ENCODE measurements at regions not wholly inside any gene's neighbourhood (a gene's known extent, or its start where the extent isn't known, plus 50 kb on each side); places are given as distances from the start of the nearest gene placed in this dataset.

DNA sequence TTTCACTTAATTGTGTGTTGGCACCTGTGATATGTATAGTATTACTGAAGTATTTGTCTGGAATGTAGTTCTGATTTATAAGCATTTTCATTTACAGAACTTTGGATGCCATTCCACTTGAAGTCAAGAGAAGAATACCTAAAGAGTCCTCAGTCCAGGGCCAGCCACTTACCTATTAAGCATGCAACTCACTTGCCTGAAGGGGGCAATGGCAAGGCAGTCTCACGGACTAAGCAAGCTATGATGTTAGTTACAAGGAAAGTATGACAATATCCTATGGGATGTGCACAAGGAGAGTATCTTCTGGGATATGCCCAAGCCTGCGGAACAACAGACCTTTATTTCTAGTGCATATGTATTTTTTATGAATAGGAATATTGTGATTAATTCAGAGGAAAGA lies 369.4 kb upstream of the GCFC2 start:
- no TSS peak for BruUV-seq (replicated peaks)
- Histone ChIP-seq H3K9me2 (ENCODE audit: insufficient read depth) (no peaks in the 10 kb centered on the region), H3K4me3 (replicated peaks in 1 of 2; ENCODE audit: low read depth in 1 of 2, low read length in 2 of 2) (no peak overlapping the region), H3K9ac (ENCODE audit: low read length) (no peak overlapping the region), H3K9me3 (ENCODE audit: control insufficient read depth in 1 of 2, insufficient read depth in 1 of 2, low read depth in 1 of 2, low read length in 2 of 2) (peaks cover 6 to 15% of the 10 kb centered on the region in 2 experiments; a peak in 3 of 4 replicates), H4K20me1 (ENCODE audit: insufficient read depth) (no peaks in the 10 kb centered on the region), H3K79me2 (ENCODE audit: insufficient read depth, low read length) (no peaks in the 10 kb centered on the region), H3K4me2 (ENCODE audit: low read length) (no peak overlapping the region), H3K36me3 (ENCODE audit: control insufficient read depth in 1 of 2, insufficient read depth in 2 of 2, low read length in 2 of 2) (no peaks in the 10 kb centered on the region), H3K27ac (ENCODE audit: low read depth, low read length) (no peak overlapping the region), H3K27me3 (ENCODE audit: insufficient read depth, low read length) (no peaks in the 10 kb centered on the region), H3K4me1 (ENCODE audit: control insufficient read depth in 1 of 2, insufficient read depth in 2 of 2, low read length in 2 of 2) (no peaks in the 10 kb centered on the region), H2AFZ (ENCODE audit: low read depth, low read length, poor library complexity, severe bottlenecking) (no peak overlapping the region)
- POLR2A ChIA-PET = no interaction called here
- CTCF ChIA-PET = no interaction called here
- ATAC-seq = no peak
- intact Hi-C loops (cut with micrococcal nuclease) = no loop called here
- no peak for DNase-seq (ENCODE audit: low read depth, low spot score)
- TF ChIP-seq EGR1 (IDR thresholded peaks at IDR 0.05; ENCODE audit: low read depth) (no peak), ELF1 (IDR thresholded peaks at IDR 0.05; ENCODE audit: borderline replicate concordance, low read depth) (no peak), TCF7L2 (IDR thresholded peaks at IDR 0.05; ENCODE audit: borderline replicate concordance, extremely low read depth, insufficient read depth, insufficient read length) (no peak), ZFX (IDR thresholded peaks at IDR 0.05) (no peak), JUND (IDR thresholded peaks at IDR 0.05) (no peak), POLR2A (IDR thresholded peaks at IDR 0.05; ENCODE audit: borderline replicate concordance, extremely low read depth, insufficient read depth, insufficient read length) (no peak), FOSL1 (IDR thresholded peaks at IDR 0.05; ENCODE audit: low read depth) (no peak), POLR2AphosphoS5 (IDR thresholded peaks at IDR 0.05; ENCODE audit: low read depth, low read length) (no peak), CEBPB (IDR thresholded peaks at IDR 0.05; ENCODE audit: low read depth) (no peak), EZH2phosphoT487 (IDR thresholded peaks at IDR 0.05; ENCODE audit: borderline replicate concordance) (no peak), CBX3 (IDR thresholded peaks at IDR 0.05; ENCODE audit: low read depth) (no peak)
- TF ChIP-seq, protein P1, sequence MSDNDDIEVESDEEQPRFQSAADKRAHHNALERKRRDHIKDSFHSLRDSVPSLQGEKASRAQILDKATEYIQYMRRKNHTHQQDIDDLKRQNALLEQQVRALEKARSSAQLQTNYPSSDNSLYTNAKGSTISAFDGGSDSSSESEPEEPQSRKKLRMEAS (IDR thresholded peaks at IDR 0.05) = no peak
- TF ChIP-seq, protein P2, sequence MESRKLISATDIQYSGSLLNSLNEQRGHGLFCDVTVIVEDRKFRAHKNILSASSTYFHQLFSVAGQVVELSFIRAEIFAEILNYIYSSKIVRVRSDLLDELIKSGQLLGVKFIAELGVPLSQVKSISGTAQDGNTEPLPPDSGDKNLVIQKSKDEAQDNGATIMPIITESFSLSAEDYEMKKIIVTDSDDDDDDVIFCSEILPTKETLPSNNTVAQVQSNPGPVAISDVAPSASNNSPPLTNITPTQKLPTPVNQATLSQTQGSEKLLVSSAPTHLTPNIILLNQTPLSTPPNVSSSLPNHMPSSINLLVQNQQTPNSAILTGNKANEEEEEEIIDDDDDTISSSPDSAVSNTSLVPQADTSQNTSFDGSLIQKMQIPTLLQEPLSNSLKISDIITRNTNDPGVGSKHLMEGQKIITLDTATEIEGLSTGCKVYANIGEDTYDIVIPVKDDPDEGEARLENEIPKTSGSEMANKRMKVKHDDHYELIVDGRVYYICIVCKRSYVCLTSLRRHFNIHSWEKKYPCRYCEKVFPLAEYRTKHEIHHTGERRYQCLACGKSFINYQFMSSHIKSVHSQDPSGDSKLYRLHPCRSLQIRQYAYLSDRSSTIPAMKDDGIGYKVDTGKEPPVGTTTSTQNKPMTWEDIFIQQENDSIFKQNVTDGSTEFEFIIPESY (IDR thresholded peaks at IDR 0.05; ENCODE audit: extremely low read depth, insufficient replicate concordance, low read length) = no peak
- RAD21 ChIA-PET (ENCODE audit: low non-redundant PET in 1 of 2, low total read pairs in 2 of 2, uncharacterized antibody in 2 of 2, unreplicated experiment in 2 of 2) = no interaction called here
